HG02885 (cell line): ENCODE measurements at regions not wholly inside any gene's neighbourhood (a gene's known extent, or its start where the extent isn't known, plus 50 kb on each side); places are given as distances from the start of the nearest gene placed in this dataset.
"Not testable (repeated sequence)": the region's sequence is repeated elsewhere in the genome, so short reads cannot be mapped to it uniquely, and the experiment has no call there.

Experiments used
- ATAC-seq: cut with Tn5 transposase; IDR thresholded peaks from one replicate; pipeline ENCODE4 v1.9.1; 2021; ENCODE audit warnings: mild to moderate bottlenecking; ENCODE audit not compliant: unreplicated experiment, poor library complexity

- no peak for ATAC-seq
These were observed 500.8 kb upstream of the PBX1 start for GRCh38 chr1:164058198-164058597.

GRCh38 chr1:164061528-164061927 lies 497.5 kb upstream of the PBX1 start:
- no peak for ATAC-seq

GRCh38 chr1:164064501-164064900 lies 494.5 kb upstream of the PBX1 start:
- no peak for ATAC-seq

GRCh38 chr1:164071288-164071687 lies 487.7 kb upstream of the PBX1 start:
- ATAC-seq: no peak

- no peak for ATAC-seq
These were observed 472.2 kb upstream of the PBX1 start for GRCh38 chr1:164086832-164087231.

GRCh38 chr1:164087906-164088453 lies 471.0 kb upstream of the PBX1 start:
- ATAC-seq: no peak

GRCh38 chr1:164092603-164093353 lies 466.2 kb upstream of the PBX1 start:
- no peak for ATAC-seq

GRCh38 chr1:164093543-164093942 lies 465.4 kb upstream of the PBX1 start:
- no peak for ATAC-seq

- ATAC-seq: no peak
These were observed 457.2 kb upstream of the PBX1 start for GRCh38 chr1:164101802-164102201.

GRCh38 chr1:164131949-164132348 lies 427.0 kb upstream of the PBX1 start:
- no peak for ATAC-seq

GRCh38 chr1:164137273-164137925 lies 421.6 kb upstream of the PBX1 start:
- ATAC-seq: no peak

- no peak for ATAC-seq
These were observed 417.2 kb upstream of the PBX1 start for GRCh38 chr1:164141797-164142196.

- ATAC-seq: no peak
These were observed 404.4 kb upstream of the PBX1 start for GRCh38 chr1:164154622-164155021.

- ATAC-seq: no peak
These were observed 403.6 kb upstream of the PBX1 start for GRCh38 chr1:164155347-164155746.

- ATAC-seq: no peak
These were observed 395.6 kb upstream of the PBX1 start for GRCh38 chr1:164163289-164163849.

- ATAC-seq: no peak
These were observed 393.5 kb upstream of the PBX1 start for GRCh38 chr1:164165466-164165865.

- not testable (repeated sequence) for ATAC-seq
These were observed 392.5 kb upstream of the PBX1 start for GRCh38 chr1:164166454-164166853.

GRCh38 chr1:164177118-164177517 lies 381.9 kb upstream of the PBX1 start:
- no peak for ATAC-seq

- ATAC-seq: no peak
These were observed 378.2 kb upstream of the PBX1 start for GRCh38 chr1:164180824-164181223.

- no peak for ATAC-seq
These were observed 374.9 kb upstream of the PBX1 start for GRCh38 chr1:164183854-164184635.

- no peak for ATAC-seq
These were observed 372.1 kb upstream of the PBX1 start for GRCh38 chr1:164186881-164187280.
